SK-N-SH treated with all-trans-retinoic acid at 6 μM for 48 hours (cell line): ENCODE measurements at regions not wholly inside any gene's neighbourhood (a gene's known extent, or its start where the extent isn't known, plus 50 kb on each side); places are given as distances from the start of the nearest gene placed in this dataset.

Experiments used
- ATAC-seq: fragments of 200-7000 bp; cut with Tn5 transposase; 3 replicates; pipeline ENCODE4 v1.9.1; 2020; ENCODE audit warnings: mild to moderate bottlenecking, moderate library complexity
- ARNTL ChIP-seq: fragments of 450-650 bp; formaldehyde crosslinking; IDR thresholded peaks from 2 replicates; pipeline ENCODE4 v1.5.0; 2020; ENCODE audit warnings: low read depth, mild to moderate bottlenecking, moderate library complexity, borderline replicate concordance
- BACH2 ChIP-seq: fragments of 250-450 bp; sonication (Bioruptor Pico); IDR thresholded peaks from 2 replicates; pipeline ENCODE4 v1.9.0; 2021; ENCODE audit warnings: mild to moderate bottlenecking, borderline replicate concordance
- CREB5 ChIP-seq: fragments of 250-450 bp; sonication (Bioruptor Pico); IDR thresholded peaks from 2 replicates; pipeline ENCODE4 v1.5.1; 2020; ENCODE audit warnings: low read depth, mild to moderate bottlenecking, moderate library complexity
- CSDC2 ChIP-seq: fragments of 250-450 bp; sonication (Bioruptor Pico); IDR thresholded peaks from 2 replicates; pipeline ENCODE4 v1.5.0; 2020; ENCODE audit warnings: mild to moderate bottlenecking, moderate library complexity
- ESRRG ChIP-seq: fragments of 250-450 bp; sonication (Bioruptor Pico); IDR thresholded peaks from 2 replicates; pipeline ENCODE4 v1.6.1; 2021; ENCODE audit warnings: mild to moderate bottlenecking
- GLIS3 ChIP-seq: fragments of 250-450 bp; sonication (Bioruptor Pico); IDR thresholded peaks from 2 replicates; pipeline ENCODE4 v1.5.0; 2020; ENCODE audit warnings: mild to moderate bottlenecking, moderate library complexity
- ISL1 ChIP-seq: fragments of 250-450 bp; sonication (Bioruptor Pico); IDR thresholded peaks from 2 replicates; pipeline ENCODE4 v2.1.2; 2022; ENCODE audit warnings: mild to moderate bottlenecking, moderate library complexity
- PPARA ChIP-seq: fragments of 250-450 bp; sonication (Bioruptor Pico); IDR thresholded peaks from 2 replicates; pipeline ENCODE4 v1.5.0; 2020; ENCODE audit warnings: mild to moderate bottlenecking, borderline replicate concordance
- RARB ChIP-seq: fragments of 250-450 bp; sonication (Bioruptor Pico); IDR thresholded peaks from 2 replicates; pipeline ENCODE4 v1.8.0; 2021; ENCODE audit warnings: mild to moderate bottlenecking, moderate library complexity
- SNAI2 ChIP-seq: fragments of 250-450 bp; sonication (Bioruptor Pico); IDR thresholded peaks from 2 replicates; pipeline ENCODE4 v1.5.0; 2020; ENCODE audit warnings: mild to moderate bottlenecking, moderate library complexity
- TCF4 ChIP-seq: fragments of 250-450 bp; sonication (Bioruptor Pico); IDR thresholded peaks from 2 replicates; pipeline ENCODE4 v1.8.0; 2021; ENCODE audit warnings: mild to moderate bottlenecking, moderate library complexity, borderline replicate concordance
- TOX ChIP-seq: fragments of 250-450 bp; sonication (Bioruptor Pico); IDR thresholded peaks from 2 replicates; pipeline ENCODE4 v1.8.0; 2021; ENCODE audit warnings: mild to moderate bottlenecking, moderate library complexity, borderline replicate concordance
- TSHZ2 ChIP-seq: fragments of 250-450 bp; sonication (Bioruptor Pico); IDR thresholded peaks from 2 replicates; pipeline ENCODE4 v1.5.0; 2020; ENCODE audit warnings: mild to moderate bottlenecking, moderate library complexity
- ZFP3 ChIP-seq: fragments of 250-450 bp; sonication (Bioruptor Pico); IDR thresholded peaks from 2 replicates; pipeline ENCODE4 v1.5.0; 2020; ENCODE audit warnings: mild to moderate bottlenecking, moderate library complexity
- ZFP30 ChIP-seq: fragments of 450-650 bp; formaldehyde crosslinking; IDR thresholded peaks from 2 replicates; pipeline ENCODE4 v1.5.0; 2022; ENCODE audit warnings: mild to moderate bottlenecking, moderate library complexity
- ZNF565 ChIP-seq: fragments of 450-650 bp; formaldehyde crosslinking; conservative IDR thresholded peaks from 2 replicates; pipeline ENCODE4 v1.5.0; 2020; ENCODE audit warnings: low read depth, mild to moderate bottlenecking, moderate library complexity
- ZNF70 ChIP-seq: fragments of 450-650 bp; formaldehyde crosslinking; IDR thresholded peaks from 2 replicates; pipeline ENCODE4 v1.5.0; 2020; ENCODE audit warnings: mild to moderate bottlenecking, moderate library complexity
- ZNF8 ChIP-seq: fragments of 450-650 bp; formaldehyde crosslinking; IDR thresholded peaks from 2 replicates; pipeline ENCODE4 v1.5.0; 2020; ENCODE audit warnings: mild to moderate bottlenecking, moderate library complexity
- TF ChIP-seq, protein P1 (sequence below): fragments of 250-450 bp; sonication (Bioruptor Pico); IDR thresholded peaks from 2 replicates; pipeline ENCODE4 v1.5.1; 2021; ENCODE audit warnings: mild to moderate bottlenecking, moderate library complexity
- TF ChIP-seq, protein P2 (sequence below): fragments of 250-450 bp; sonication (Bioruptor Pico); IDR thresholded peaks from 2 replicates; pipeline ENCODE4 v1.8.0; 2021; ENCODE audit warnings: low read depth, mild to moderate bottlenecking, moderate library complexity, borderline replicate concordance
- TF ChIP-seq, protein P3 (sequence below): fragments of 250-450 bp; sonication (Bioruptor Pico); IDR thresholded peaks from 2 replicates; pipeline ENCODE4 v1.8.0; 2020; ENCODE audit warnings: mild to moderate bottlenecking, moderate library complexity, borderline replicate concordance

DNA sequence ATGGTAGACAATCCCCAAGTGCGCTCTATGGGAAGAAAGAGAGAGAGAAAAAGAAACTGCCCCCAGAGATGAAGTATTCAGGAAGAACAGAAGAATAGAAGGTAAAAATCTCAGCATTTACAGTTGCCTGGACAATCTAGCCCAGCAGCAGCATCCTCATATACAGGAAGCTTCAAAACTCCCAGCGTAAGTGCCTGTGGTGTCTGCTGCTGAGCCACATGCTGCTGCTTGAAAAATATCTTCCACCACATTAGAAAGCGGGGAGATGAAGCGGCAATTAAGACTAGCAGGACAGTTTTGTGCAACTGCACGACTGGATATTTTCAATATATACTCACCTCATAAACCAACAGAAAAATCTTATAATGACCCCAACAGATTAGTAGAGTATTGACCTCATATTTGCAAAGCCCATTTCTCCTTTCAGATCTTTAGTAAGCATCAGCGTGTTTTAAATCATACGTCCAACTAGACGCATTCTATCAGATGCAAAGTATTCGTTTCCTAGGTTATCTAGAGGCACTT lies 972.0 kb upstream of the TENM3 start:
- ATAC-seq, result no peak
- TF ChIP-seq, protein P1, sequence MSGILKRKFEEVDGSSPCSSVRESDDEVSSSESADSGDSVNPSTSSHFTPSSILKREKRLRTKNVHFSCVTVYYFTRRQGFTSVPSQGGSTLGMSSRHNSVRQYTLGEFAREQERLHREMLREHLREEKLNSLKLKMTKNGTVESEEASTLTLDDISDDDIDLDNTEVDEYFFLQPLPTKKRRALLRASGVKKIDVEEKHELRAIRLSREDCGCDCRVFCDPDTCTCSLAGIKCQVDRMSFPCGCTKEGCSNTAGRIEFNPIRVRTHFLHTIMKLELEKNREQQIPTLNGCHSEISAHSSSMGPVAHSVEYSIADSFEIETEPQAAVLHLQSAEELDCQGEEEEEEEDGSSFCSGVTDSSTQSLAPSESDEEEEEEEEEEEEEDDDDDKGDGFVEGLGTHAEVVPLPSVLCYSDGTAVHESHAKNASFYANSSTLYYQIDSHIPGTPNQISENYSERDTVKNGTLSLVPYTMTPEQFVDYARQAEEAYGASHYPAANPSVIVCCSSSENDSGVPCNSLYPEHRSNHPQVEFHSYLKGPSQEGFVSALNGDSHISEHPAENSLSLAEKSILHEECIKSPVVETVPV (CRISPR knock-in tag), result no peak
- no peak for TF ChIP-seq CSDC2 (CRISPR knock-in tag)
- TF ChIP-seq PPARA, result no peak
- TF ChIP-seq ESRRG (CRISPR knock-in tag), result no peak
- TF ChIP-seq ARNTL (CRISPR knock-in tag), result no peak
- no peak for TF ChIP-seq ZNF565 (CRISPR knock-in tag)
- no peak for TF ChIP-seq SNAI2 (CRISPR knock-in tag)
- no peak for TF ChIP-seq TOX (CRISPR knock-in tag)
- no peak for TF ChIP-seq TCF4
- no peak for TF ChIP-seq ZNF8
- no peak for TF ChIP-seq ISL1 (CRISPR knock-in tag)
- TF ChIP-seq ZNF70, result no peak
- no peak for TF ChIP-seq TSHZ2 (CRISPR knock-in tag)
- TF ChIP-seq RARB (CRISPR knock-in tag), result no peak
- TF ChIP-seq GLIS3 (CRISPR knock-in tag), result no peak
- TF ChIP-seq, protein P2, sequence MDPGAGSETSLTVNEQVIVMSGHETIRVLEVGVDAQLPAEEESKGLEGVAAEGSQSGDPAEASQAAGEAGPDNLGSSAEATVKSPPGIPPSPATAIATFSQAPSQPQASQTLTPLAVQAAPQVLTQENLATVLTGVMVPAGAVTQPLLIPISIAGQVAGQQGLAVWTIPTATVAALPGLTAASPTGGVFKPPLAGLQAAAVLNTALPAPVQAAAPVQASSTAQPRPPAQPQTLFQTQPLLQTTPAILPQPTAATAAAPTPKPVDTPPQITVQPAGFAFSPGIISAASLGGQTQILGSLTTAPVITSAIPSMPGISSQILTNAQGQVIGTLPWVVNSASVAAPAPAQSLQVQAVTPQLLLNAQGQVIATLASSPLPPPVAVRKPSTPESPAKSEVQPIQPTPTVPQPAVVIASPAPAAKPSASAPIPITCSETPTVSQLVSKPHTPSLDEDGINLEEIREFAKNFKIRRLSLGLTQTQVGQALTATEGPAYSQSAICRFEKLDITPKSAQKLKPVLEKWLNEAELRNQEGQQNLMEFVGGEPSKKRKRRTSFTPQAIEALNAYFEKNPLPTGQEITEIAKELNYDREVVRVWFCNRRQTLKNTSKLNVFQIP (CRISPR knock-in tag), result no peak
- TF ChIP-seq, protein P3, sequence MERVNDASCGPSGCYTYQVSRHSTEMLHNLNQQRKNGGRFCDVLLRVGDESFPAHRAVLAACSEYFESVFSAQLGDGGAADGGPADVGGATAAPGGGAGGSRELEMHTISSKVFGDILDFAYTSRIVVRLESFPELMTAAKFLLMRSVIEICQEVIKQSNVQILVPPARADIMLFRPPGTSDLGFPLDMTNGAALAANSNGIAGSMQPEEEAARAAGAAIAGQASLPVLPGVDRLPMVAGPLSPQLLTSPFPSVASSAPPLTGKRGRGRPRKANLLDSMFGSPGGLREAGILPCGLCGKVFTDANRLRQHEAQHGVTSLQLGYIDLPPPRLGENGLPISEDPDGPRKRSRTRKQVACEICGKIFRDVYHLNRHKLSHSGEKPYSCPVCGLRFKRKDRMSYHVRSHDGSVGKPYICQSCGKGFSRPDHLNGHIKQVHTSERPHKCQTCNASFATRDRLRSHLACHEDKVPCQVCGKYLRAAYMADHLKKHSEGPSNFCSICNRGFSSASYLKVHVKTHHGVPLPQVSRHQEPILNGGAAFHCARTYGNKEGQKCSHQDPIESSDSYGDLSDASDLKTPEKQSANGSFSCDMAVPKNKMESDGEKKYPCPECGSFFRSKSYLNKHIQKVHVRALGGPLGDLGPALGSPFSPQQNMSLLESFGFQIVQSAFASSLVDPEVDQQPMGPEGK (CRISPR knock-in tag), result no peak
- TF ChIP-seq BACH2, result no peak
- TF ChIP-seq ZFP30 (CRISPR knock-in tag), result no peak
- TF ChIP-seq ZFP3 (CRISPR knock-in tag), result no peak
- TF ChIP-seq, all 23 proteins: peak for 0

DNA sequence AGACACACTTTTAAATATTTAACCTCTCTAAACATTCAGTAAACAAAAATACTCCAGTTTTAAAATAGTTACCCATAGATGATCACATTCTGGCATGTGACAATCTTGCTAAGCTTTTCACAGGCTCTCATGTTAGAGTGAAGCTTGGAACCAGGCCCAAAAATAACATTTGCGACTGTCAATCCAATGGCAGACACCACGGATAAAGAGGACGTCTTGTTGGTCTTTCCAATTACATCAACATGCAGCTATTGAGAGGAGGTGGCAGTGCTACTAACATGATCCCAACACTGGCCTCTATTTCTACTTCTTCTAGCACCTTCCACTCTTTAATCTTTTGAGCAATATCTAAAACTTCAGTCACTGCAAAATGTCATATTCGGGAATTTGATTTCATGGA lies 970.8 kb upstream of the TENM3 start:
- TF ChIP-seq CREB5 (CRISPR knock-in tag) (no peak), ZFP30 (CRISPR knock-in tag) (no peak)

DNA sequence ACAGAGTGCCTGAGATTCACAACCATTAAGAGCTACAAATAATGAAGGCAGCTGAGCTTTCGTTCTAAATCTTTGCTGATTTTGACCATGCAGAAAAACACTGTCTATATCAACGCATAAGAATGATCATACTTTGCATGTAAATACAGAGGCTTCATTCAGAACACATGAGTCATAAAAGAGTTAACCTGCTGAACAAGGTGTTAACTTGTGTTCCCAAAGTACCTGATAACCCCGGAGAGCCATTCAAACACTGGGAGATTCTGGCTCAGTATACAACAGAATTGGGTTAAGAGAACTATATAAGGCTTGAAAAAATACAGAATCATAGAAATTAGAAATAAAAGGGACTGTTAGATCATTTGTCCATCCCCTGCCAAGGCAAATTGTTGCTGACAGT lies 964.3 kb upstream of the TENM3 start:
- ATAC-seq, result no peak
- TF ChIP-seq BACH2 (no peak), ARNTL (CRISPR knock-in tag) (no peak), CREB5 (CRISPR knock-in tag) (no peak), RARB (CRISPR knock-in tag) (no peak), PPARA (no peak), ISL1 (CRISPR knock-in tag) (no peak), TCF4 (no peak), ZNF565 (CRISPR knock-in tag) (no peak), SNAI2 (CRISPR knock-in tag) (no peak), TSHZ2 (CRISPR knock-in tag) (no peak)
- TF ChIP-seq, protein P2 (CRISPR knock-in tag), result no peak

More for the DNA sequence above, 970.8 kb upstream of the TENM3 start:
- ATAC-seq, result no peak
